ENCODE measurements at regions not wholly inside any gene's neighbourhood (a gene's known extent, or its start where the extent isn't known, plus 50 kb on each side); places are given as distances from the start of the nearest gene placed in this dataset.
"Not testable (repeated sequence)": the region's sequence is repeated elsewhere in the genome, so short reads cannot be mapped to it uniquely, and the experiment has no call there.

DNA sequence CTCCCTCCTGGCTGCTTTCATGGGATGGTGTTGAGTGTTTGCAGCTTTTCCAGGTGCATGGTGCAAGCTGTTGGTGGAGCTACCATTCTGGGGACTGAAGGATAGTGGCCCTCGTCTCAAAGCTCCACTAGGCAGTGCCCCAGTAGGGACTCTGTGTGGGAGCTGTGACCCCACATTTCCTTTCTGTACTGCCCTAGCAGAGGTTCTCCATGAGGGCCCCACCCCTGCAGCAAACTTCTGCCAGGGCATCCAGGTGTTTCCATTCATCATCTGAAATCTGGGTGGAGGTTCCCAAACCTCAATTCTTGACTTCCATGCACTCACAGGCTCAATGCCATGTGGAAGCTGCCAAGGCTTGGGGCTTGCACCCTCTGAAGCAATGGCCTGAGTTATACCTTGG, 72.7 kb upstream of the S1PR3 start:
- H2BK120ac ChIP-seq (ENCODE audit: low read depth, low read length); H3K9me1 ChIP-seq (ENCODE audit: insufficient read depth, low read length); H3K4me1 ChIP-seq (ENCODE audit: control insufficient read depth, insufficient read depth, low read length); BruUV-seq (replicated peaks); ATAC-seq (ENCODE audit: low read depth); H3K27ac ChIP-seq (ENCODE audit: insufficient read depth, low read length); H3K9me3 ChIP-seq (ENCODE audit: control insufficient read depth, insufficient read depth, low read length); H4K8ac ChIP-seq (ENCODE audit: low read depth in 2 of 2, low read length in 2 of 2); H3K14ac ChIP-seq (replicated peaks; ENCODE audit: low read depth, low read length); H2AK9ac ChIP-seq (replicated peaks; ENCODE audit: low read depth, low read length, poor library complexity); H2AK5ac ChIP-seq (ENCODE audit: low read depth, low read length); H3K4me2 ChIP-seq (ENCODE audit: low read depth, low read length); dilution Hi-C loops (cut with HindIII; ENCODE audit: low sequenced_read_pairs, unreplicated experiment); POLR2A ChIA-PET (ENCODE audit: unreplicated experiment); in situ Hi-C loops (cut with MboI; ENCODE audit: low sequenced_read_pairs); H3K36me3 ChIP-seq (ENCODE audit: control insufficient read depth, insufficient read depth, low read length); H2BK15ac ChIP-seq (ENCODE audit: low read depth, low read length); H3K27me3 ChIP-seq (ENCODE audit: control insufficient read depth, insufficient read depth, low read length); H4K20me1 ChIP-seq (ENCODE audit: insufficient read depth, low read length); H3K79me1 ChIP-seq (ENCODE audit: low read depth in 1 of 2, low read length in 2 of 2); H2AFZ ChIP-seq (replicated peaks; ENCODE audit: low read length, poor library complexity); H4K91ac ChIP-seq (ENCODE audit: insufficient read depth, low read depth, low read length); H3K4me3 ChIP-seq (ENCODE audit: insufficient read depth, low read depth, low read length); H3K9ac ChIP-seq (ENCODE audit: low read depth, low read length); H3K56ac ChIP-seq (ENCODE audit: extremely low read depth, insufficient read depth, low read length); H2BK5ac ChIP-seq (ENCODE audit: low read depth, low read length, poor library complexity, severe bottlenecking); H3K23ac ChIP-seq (ENCODE audit: low read depth, low read length); H4K5ac ChIP-seq (ENCODE audit: low read depth, low read length); H2BK20ac ChIP-seq (ENCODE audit: low read depth, low read length); DNase-seq; intact Hi-C loops (cut with micrococcal nuclease); H3K4ac ChIP-seq (ENCODE audit: low read depth, low read length); H3K18ac ChIP-seq (ENCODE audit: low read depth, low read length): not testable (repeated sequence)
- CTCF ChIA-PET = interaction anchor here (0.7 kb wide), 1 partner anchor 73 kb away, joined by 3 read pairs; no protein-coding TSS in a partner anchor
- no CpG with 5 or more reads among the region's 1 CpG for WGBS, 2 experiments (ENCODE audit: extremely low coverage in 2 of 2, insufficient read length in 1 of 2)

Measured in IMR-90 (cell line).